ENCODE measurements at regions not wholly inside any gene's neighbourhood (a gene's known extent, or its start where the extent isn't known, plus 50 kb on each side); places are given as distances from the start of the nearest gene placed in this dataset.

DNA sequence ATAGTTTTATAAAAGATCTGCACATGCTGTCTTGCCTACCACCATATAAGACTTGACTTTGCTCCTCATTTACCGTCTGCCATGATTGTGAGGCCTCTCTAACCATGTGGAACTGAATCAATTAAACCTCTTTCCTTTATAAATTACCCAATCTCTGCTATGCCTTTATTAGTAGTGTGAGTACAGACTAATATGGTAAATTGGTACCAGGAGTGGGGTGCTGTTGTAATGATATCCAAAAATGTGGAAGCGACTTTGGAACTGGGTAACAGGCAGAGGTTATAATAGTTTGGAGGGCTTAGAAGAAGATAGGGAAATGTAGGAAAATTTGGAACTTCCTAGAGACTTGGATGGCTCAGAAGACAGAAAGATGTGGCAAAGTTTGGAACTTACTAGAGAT, 64.2 kb upstream of the TFAP2D start:
- Histone ChIP-seq H3K4me1 (no peaks in the 10 kb centered on the region), H3K4me3 (no peak overlapping the region), H3K36me3 (no peaks in the 10 kb centered on the region), H3K27ac (no peak overlapping the region), H3K27me3 (no peaks in the 10 kb centered on the region), H3K9me3 (peaks cover 0 to 32% (median 7%) of the 10 kb centered on the region in 11 donors)
- intact Hi-C loops (cut with DNase I): no loop called here
- TF ChIP-seq, protein P1, sequence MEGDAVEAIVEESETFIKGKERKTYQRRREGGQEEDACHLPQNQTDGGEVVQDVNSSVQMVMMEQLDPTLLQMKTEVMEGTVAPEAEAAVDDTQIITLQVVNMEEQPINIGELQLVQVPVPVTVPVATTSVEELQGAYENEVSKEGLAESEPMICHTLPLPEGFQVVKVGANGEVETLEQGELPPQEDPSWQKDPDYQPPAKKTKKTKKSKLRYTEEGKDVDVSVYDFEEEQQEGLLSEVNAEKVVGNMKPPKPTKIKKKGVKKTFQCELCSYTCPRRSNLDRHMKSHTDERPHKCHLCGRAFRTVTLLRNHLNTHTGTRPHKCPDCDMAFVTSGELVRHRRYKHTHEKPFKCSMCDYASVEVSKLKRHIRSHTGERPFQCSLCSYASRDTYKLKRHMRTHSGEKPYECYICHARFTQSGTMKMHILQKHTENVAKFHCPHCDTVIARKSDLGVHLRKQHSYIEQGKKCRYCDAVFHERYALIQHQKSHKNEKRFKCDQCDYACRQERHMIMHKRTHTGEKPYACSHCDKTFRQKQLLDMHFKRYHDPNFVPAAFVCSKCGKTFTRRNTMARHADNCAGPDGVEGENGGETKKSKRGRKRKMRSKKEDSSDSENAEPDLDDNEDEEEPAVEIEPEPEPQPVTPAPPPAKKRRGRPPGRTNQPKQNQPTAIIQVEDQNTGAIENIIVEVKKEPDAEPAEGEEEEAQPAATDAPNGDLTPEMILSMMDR (IDR thresholded peaks at IDR 0.05): no peak
- WGBS, 2 donors: 87 to 89% methylated on average over 2 of the region's 2 CpGs
- DNase-seq (no peak), ATAC-seq (no peak)

DNA sequence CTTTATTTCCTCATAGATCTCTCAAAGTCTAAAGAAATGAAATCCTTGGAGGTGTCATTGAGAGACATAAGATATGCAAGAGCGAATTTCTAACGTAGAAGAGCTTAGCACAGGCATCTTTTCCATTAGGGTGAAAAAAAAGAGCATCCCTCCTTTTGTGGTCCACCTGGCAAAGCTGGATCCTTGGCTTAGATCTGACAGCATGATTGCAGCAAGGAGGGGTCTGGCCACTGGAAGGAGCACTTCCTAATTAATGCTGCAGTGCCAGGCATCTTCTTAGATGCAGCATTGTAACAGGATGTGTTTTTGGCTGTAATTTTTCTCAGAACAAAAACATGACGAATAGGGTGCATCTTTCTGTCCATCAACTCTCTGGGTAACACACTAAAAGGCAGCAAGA, 60.1 kb upstream of the TFAP2D start:
- H3K4me1 ChIP-seq: no peaks in the 10 kb centered on the region
- H3K27me3 ChIP-seq: no peaks in the 10 kb centered on the region
- H3K9me3 ChIP-seq: peaks cover 0 to 21% (median 7%) of the 10 kb centered on the region in 11 donors
- no peak overlapping the region for H3K27ac ChIP-seq
- ATAC-seq (no peak), DNase-seq (no peak)
- intact Hi-C loops (cut with DNase I): no loop called here
- TF ChIP-seq, protein P1 (IDR thresholded peaks at IDR 0.05): no peak
- no peak overlapping the region for H3K4me3 ChIP-seq
- 53 to 56% methylated on average over 3 of the region's 3 CpGs for WGBS, 2 donors
- no peaks in the 10 kb centered on the region for H3K36me3 ChIP-seq

DNA sequence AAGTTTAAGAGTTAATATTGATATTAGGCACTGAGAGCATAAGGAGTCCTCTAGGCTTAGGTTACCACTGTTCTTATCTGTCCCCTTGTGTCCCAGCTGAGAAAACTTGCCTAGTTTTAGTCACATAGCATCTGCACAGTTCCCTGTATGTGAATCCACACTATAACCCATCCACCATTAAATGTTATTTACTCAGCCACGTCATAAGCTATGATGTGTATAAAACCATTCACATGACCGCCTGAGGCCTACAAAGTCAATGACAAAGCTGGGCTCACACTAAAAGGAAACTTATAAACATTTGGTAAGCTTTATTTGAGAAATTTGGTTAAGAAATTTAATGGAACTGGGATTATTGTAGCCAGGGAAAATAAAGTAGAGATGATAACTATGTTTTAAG, 59.2 kb upstream of the TFAP2D start:
- ATAC-seq: no peak
- Histone ChIP-seq H3K9me3 (peaks cover 0 to 12% (median 3%) of the 10 kb centered on the region in 11 donors), H3K27me3 (no peaks in the 10 kb centered on the region), H3K4me3 (no peak overlapping the region), H3K4me1 (no peaks in the 10 kb centered on the region), H3K27ac (no peak overlapping the region), H3K36me3 (no peaks in the 10 kb centered on the region)
- DNase-seq: no peak
- WGBS, 2 donors: 84 to 85% methylated on average over 2 of the region's 2 CpGs
- intact Hi-C loops (cut with DNase I): no loop called here
- TF ChIP-seq, protein P1 (IDR thresholded peaks at IDR 0.05): no peak

DNA sequence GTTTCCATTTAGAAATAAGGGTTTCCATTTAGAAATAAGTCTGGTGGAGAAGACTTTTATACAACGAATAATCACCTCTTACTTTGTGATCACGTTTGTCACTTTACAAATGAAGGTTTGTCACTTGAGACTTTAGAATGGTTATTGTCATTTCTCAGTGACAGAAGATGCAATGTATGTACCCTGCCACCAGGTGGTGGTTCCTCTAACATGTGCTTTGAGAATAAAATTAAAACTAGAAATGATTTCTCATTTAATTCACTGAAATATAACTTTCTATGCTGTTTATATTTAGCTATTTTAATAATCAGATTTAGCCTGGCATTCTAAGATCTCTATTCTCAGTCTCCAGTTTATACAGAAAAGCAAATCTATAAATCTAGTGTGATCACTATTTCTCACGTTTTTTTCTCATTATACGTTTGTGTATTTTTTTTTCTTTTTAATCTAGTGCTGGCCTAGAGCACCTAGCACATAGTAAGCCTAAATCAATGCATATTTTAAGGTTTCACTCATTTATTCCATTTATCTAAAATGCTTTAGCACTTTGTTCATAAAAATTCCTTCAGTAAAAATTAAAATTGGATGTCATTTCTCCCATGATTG, 57.4 kb upstream of the TFAP2D start:
- intact Hi-C loops (cut with DNase I): no loop called here
- ATAC-seq (no peak), DNase-seq (no peak)
- Histone ChIP-seq H3K4me3 (no peak overlapping the region), H3K9me3 (no peaks in the 10 kb centered on the region), H3K27me3 (no peaks in the 10 kb centered on the region), H3K36me3 (no peaks in the 10 kb centered on the region), H3K4me1 (no peaks in the 10 kb centered on the region), H3K27ac (no peak overlapping the region)
- WGBS, 2 donors: 39 to 46% methylated on average over 4 of the region's 4 CpGs
- TF ChIP-seq, protein P1 (IDR thresholded peaks at IDR 0.05): peak; percentile 16 to 57 (median 38)
